Omental fat pad (tissue), 3 donors: ENCODE measurements at regions not wholly inside any gene's neighbourhood (a gene's known extent, or its start where the extent isn't known, plus 50 kb on each side); places are given as distances from the start of the nearest gene placed in this dataset.
"Not testable (repeated sequence)": the region's sequence is repeated elsewhere in the genome, so short reads cannot be mapped to it uniquely, and the experiment has no call there.

Experiments used
- ATAC-seq: fragments of 150-250 bp; one replicate; pipeline ENCODE4 v1.9.1; 2016; ENCODE audit warnings: mild to moderate bottlenecking, moderate library complexity; ENCODE audit not compliant: low FRiP score
- DNase-seq: peaks from one replicate; pipeline ENCODE4 v3.0.0-alpha.2; 2019; ENCODE audit warnings: low spot score
- TF ChIP-seq, protein P1 (sequence below), 3 donors: fragments of 450-650 bp; IDR thresholded peaks; one replicate each; pipeline ENCODE4 v1.5.1; 2016 to 2017; ENCODE audit warnings: antibody characterized with exemption in 3 of 3, mild to moderate bottlenecking in 3 of 3, moderate library complexity in 2 of 3

GRCh38 chr10:45111509-45111908 lies 110.8 kb downstream of the ZNF22 start:
- no peak for DNase-seq
- TF ChIP-seq, protein P1, sequence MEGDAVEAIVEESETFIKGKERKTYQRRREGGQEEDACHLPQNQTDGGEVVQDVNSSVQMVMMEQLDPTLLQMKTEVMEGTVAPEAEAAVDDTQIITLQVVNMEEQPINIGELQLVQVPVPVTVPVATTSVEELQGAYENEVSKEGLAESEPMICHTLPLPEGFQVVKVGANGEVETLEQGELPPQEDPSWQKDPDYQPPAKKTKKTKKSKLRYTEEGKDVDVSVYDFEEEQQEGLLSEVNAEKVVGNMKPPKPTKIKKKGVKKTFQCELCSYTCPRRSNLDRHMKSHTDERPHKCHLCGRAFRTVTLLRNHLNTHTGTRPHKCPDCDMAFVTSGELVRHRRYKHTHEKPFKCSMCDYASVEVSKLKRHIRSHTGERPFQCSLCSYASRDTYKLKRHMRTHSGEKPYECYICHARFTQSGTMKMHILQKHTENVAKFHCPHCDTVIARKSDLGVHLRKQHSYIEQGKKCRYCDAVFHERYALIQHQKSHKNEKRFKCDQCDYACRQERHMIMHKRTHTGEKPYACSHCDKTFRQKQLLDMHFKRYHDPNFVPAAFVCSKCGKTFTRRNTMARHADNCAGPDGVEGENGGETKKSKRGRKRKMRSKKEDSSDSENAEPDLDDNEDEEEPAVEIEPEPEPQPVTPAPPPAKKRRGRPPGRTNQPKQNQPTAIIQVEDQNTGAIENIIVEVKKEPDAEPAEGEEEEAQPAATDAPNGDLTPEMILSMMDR (IDR thresholded peaks at IDR 0.05), result no peak
- no peak for ATAC-seq

DNA sequence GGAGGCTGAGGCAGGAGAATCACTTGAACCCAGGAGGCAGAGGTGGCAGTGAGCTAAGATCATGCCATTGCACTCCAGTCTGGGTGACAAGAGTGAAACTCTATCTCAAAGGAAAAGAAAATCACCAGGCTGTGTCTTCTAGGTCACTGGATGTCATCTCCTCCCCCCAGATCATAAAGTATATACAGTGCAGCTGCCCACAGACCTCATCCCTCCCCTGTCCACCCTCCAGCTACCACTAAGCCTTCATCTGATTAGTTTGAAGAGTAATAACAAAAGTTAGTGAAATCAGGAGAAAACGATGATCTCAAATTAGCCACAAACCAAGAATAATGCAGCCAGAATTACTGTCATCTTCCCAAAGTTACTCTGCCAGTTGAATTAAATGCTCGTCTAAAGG lies 117.2 kb downstream of the ZNF22 start:
- not testable (repeated sequence) for ATAC-seq, DNase-seq

DNA sequence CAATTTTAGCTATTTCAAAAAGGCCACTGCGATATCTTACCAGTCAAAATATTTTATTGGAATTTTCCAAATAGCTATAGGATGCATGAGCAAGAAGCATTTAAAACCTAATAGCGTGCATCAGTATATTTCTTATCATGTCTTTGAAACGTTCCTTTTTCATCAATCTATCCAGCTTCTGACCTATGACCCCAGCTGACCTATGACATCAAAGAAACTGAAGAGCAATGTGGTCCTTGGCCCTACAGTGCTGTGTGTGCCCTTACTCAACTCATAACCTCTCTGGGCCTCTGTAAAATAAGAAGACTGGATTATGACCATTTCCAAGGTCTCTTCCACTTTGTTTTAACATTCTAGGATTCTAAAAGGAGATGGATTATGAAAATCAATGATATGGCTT lies 118.2 kb downstream of the ZNF22 start:
- ATAC-seq, result no peak

GRCh38 chr10:45122180-45122860 lies 121.6 kb downstream of the ZNF22 start:
- DNase-seq, ATAC-seq: not testable (repeated sequence)

More for the DNA sequence above, 118.2 kb downstream of the ZNF22 start:
- TF ChIP-seq, protein P1 (IDR thresholded peaks at IDR 0.05), result no peak
- no peak for DNase-seq

DNA sequence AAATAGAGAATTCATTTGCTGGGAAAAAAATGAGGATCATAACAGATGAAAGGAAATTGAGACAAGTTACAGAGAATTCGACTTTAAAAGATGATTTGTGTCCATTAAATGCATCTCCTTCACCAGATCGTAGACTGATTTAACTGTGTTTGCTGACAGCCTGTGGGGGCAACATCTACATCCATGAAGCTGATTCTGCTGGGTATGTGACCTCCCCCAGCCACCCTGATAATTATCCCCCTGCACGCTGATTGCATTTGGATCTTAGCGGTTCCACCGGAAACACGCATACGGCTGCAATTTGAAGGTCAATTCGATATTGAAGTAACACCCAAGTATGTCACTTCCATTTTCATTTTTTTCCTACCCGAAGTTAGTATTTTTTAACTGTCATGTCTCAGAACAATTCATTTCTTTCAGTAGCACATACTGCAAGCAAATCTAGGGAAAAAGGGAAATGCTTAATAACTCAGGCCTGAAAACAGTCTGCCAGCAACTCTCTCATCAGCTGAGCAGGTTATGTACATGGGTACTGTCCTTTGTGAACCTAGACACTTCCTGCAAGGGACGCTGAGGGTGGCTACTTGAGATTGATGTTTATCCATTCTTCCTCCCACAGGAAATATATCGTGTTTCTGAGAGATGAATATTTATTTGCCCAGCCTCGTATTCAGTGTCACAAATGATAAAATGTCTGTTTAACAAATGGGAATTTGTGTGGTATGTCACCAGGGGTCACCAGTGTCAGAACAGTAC lies 134.9 kb downstream of the ZNF22 start:
- no peak for DNase-seq
- TF ChIP-seq, protein P1 (IDR thresholded peaks at IDR 0.05), result no peak
- no peak for ATAC-seq

DNA sequence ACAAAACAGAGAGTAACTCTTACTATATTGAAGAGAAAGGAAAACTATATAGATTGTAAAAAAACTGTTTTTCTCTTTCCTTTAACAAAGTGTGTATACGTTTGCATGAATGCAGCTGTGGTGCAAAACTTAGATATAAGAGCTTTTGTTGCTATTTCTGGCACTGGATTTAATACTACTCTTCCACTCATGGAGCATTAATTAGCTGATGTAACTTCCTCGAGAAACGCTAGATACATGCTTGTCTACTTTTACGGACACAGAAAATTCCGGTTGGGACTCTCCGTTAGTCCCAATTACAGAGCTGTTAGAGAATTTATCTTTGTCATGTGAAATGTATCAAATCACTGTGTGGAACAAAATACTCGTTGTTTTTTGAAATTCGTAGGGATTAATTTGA lies 135.5 kb downstream of the ZNF22 start:
- TF ChIP-seq, protein P1 (IDR thresholded peaks at IDR 0.05), result no peak
- ATAC-seq (no peak), DNase-seq (no peak)

DNA sequence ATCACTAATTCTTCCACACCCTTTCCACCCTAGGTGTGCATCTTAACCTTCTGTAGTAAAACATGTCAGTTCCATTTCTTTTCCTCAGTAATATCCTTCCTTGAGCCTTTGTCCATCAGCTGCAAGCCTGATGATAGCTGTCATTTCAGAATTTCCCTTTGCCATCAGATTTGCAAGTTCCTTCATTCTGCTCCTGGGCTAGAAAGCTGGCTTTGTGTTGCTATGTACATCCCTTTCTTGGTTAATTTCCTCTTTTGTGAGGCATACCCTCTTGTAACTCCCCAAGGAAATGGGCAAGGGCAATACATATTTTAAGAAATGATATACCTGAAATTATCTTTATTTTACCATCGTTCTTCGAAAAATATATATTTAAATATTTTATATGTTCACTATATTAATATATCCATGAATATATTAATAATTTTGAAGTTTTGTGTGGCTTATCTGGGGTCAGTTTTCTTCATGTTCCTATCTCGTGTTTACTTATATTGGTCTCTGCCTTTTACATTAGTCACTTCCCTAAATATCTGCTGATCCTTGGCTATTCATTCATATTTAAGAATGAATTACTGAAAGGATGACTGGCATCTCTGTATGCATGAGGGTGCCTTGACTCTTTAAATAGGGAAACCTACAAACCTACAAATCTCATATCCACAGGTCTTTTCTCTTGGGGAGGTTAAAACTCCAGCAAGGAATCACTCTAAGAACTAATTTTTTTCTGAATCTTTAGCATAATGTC lies 143.8 kb downstream of the ZNF22 start:
- no peak for ATAC-seq
- TF ChIP-seq, protein P1 (IDR thresholded peaks at IDR 0.05), result no peak

DNA sequence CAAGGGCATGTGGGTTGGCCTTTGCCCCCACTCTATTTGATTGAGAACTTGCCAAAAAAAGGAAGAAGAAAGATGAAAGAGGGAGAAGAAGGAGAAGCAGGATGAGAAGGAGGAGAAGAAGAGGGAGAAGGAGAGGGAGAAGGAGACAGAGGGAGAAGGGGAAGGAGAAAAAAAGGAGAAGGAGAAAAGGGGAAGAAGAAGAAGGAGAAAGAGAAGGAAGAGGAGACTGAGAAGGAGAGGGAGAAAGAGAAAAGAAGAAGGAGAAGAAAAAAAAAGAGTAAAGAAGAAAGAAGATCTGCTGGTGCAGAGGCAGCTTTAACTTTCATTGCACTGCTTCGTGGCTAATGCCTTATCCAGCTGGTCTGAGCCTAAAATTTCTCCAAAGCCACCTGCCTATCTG lies 144.4 kb downstream of the ZNF22 start:
- DNase-seq, ATAC-seq: not testable (repeated sequence)

More for the DNA sequence above, 143.8 kb downstream of the ZNF22 start:
- no peak for DNase-seq
